ENCODE measurements at regions not wholly inside any gene's neighbourhood (a gene's known extent, or its start where the extent isn't known, plus 50 kb on each side); places are given as distances from the start of the nearest gene placed in this dataset.

GRCh38 chr3:153657046-153657445, 464.1 kb upstream of the ARHGEF26 start:
- TF ChIP-seq YY1 (IDR thresholded peaks at IDR 0.05; ENCODE audit: insufficient read depth, insufficient read length), result no peak
- no peak for TF ChIP-seq ZNF274 (IDR thresholded peaks at IDR 0.05; ENCODE audit: low read depth, low read length)

All from NT2/D1 (cell line).